GM12874 (cell line): ENCODE measurements at regions not wholly inside any gene's neighbourhood (a gene's known extent, or its start where the extent isn't known, plus 50 kb on each side); places are given as distances from the start of the nearest gene placed in this dataset.

Experiments
- TF ChIP-seq, protein P1 (sequence below): IDR thresholded peaks from 2 replicates; pipeline ENCODE4 v1.5.1; 2011; ENCODE audit warnings: low read depth, mild to moderate bottlenecking, control low read depth, low read length, moderate library complexity; ENCODE audit not compliant: insufficient read depth

DNA sequence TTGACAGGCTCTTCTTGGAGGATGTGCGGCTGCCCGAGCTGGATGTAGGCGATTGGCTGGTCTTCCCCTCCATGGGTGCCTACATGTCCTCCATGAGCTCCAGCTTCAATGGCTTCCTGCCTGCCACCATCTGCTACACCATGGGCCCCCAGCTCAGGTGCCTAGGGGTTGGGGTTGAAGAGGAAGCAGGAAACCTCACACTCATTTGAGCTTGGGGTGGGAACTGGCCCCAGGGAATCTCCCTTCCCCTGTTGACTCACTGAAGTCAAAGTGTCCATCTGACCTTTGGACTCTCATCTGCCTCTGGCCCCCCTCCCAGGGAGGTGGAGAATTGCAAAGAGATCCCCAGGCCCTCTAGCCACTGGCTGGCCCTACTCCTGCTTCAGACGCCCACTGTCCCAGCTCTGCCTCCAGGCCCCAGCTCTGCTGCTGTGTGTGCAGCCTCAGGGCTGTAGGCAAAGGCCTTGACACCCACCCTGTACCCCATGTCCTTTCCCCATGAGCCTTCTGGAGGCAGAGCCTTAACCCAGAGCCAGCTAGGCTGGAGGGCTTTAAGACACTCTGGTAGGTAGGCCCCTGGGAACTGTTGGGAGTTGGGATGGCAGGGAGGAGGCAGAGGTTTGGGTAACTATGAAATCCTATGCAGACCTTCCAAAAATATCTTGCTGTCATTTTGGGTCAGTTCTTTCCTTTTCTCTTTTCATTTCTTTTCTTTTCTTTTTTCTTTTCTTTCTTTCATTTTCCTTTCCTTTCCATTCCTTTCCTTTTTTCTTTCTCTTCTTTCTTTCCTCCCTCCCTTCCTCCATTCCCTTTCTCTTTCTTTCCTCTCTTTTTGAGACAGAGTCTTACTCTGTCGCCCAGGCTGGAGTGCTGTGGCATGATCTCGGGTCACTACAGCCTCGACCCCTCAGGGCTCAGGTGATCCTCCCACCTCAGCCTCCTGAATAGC is 66.9 kb upstream of the TINAGL1 start:
- TF ChIP-seq, protein P1, sequence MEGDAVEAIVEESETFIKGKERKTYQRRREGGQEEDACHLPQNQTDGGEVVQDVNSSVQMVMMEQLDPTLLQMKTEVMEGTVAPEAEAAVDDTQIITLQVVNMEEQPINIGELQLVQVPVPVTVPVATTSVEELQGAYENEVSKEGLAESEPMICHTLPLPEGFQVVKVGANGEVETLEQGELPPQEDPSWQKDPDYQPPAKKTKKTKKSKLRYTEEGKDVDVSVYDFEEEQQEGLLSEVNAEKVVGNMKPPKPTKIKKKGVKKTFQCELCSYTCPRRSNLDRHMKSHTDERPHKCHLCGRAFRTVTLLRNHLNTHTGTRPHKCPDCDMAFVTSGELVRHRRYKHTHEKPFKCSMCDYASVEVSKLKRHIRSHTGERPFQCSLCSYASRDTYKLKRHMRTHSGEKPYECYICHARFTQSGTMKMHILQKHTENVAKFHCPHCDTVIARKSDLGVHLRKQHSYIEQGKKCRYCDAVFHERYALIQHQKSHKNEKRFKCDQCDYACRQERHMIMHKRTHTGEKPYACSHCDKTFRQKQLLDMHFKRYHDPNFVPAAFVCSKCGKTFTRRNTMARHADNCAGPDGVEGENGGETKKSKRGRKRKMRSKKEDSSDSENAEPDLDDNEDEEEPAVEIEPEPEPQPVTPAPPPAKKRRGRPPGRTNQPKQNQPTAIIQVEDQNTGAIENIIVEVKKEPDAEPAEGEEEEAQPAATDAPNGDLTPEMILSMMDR, result no peak

DNA sequence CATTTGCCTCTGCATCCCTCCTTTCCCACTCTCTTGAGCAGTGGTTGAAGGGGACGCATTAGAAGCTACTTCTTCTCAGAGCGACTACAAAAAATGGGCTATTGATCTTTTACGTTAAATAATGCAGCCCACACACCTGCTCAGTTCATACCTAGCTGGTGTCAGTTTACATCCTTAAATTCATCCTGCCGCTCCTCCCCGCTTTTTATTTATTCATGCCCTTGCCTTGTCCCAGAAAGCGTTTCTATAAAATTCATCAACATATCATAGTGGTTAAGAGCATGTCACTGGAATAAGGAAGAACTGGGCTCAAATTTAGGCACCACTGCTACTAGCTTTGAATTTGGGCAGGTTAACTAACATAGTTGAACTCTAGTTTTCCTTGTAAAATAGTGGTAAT is 66.0 kb upstream of the TINAGL1 start:
- TF ChIP-seq, protein P1, result no peak

DNA sequence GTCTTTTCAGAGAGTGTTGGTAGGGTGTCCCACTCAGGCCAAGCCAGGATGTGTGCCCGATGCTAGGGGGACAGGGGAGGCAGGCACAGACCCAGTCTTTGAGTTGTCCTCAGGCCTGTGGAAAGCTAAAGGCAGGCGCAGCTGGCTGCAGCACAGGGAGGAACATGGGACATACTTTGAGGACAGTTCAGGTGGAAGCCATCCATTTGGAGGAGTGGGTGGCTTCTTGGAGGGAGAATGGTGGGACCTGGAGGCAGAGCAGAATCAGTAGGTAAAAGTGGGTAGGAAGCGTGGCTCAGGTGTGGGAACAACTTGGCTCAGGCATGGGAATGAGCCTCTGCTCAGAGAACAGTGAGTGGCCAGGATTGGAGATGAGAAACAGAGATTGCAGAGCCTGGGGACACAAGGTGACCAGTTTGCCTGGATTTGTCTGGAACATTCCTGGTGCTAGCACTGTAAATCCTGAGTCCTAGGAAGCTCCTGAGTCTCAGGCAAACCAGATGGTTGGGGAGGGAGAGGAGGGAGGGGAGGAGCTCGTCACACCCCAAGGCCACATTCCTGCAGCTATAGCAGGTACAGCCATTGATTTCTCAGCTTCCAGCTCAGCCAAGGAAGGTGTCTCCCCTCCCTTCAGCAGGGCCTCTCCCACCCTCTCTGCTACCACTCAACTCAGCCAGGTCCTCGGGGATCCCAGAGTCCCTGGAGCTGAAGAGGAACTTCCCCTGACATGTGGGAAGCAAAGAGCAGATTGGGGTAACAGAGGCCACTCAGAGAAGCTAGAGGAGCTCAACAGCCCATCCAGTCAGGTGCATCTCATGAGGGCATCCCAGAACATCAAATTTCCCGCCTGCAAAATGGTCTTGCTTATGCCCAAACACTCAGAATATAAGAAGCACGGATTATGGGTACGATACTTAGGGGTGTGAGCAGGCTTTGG is 65.2 kb upstream of the TINAGL1 start:
- TF ChIP-seq, protein P1, result no peak

DNA sequence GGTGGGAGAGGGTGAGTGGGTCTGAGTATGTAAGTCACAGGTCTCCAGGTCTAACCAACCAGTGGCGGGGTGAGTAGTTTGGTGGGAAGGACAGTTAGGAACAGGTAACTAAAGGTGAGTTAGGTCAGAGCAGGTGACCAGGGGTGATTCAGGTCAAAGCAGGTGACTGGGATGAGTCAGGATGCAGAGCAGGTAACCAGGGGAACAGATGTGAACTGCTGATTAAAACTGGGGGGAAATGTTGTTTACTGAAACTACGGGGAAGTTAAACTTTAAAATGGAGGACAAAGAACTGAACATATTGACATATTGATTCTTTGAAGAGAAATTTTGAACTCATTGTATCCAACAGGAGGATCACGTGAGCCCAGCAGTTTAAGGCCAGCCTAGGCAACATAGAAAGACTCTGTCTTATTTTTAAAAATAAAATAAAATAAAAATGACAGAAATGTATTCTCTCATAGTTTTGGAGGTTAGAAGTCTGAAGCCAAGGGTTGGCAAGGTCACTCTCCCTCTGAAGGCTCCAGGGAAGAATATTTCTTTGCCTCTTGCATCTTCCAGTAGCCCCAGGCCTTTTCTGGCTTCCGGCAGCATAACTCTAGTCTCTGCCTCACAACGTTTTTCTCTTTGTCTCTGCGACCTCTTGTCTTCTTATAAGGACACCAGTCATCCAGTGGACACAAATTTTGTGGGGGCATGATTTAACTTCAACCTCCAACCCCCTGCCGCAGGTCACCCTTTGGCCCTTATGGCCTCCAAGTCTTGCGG is 64.3 kb upstream of the TINAGL1 start:
- TF ChIP-seq, protein P1, result no peak

DNA sequence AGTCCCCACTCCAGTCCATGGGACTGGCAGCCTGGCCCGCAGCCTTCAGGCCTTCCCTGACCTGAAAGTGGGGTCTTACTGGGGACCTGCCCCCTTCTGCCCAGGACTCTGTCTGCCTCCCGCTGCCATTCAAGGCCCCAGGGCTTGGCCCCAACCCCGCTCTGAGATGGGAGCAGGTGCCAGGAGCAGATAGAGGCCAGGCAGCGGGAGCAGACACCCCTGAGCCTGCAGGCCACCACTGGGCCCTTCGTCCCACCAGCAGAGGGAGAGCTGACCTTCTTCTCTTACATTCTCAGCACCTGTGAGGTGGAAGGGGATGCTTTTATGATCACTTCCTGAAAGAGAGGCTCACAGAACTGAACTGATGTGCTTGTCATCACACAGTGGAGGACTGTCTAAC is 62.2 kb upstream of the TINAGL1 start:
- TF ChIP-seq, protein P1, result no peak

DNA sequence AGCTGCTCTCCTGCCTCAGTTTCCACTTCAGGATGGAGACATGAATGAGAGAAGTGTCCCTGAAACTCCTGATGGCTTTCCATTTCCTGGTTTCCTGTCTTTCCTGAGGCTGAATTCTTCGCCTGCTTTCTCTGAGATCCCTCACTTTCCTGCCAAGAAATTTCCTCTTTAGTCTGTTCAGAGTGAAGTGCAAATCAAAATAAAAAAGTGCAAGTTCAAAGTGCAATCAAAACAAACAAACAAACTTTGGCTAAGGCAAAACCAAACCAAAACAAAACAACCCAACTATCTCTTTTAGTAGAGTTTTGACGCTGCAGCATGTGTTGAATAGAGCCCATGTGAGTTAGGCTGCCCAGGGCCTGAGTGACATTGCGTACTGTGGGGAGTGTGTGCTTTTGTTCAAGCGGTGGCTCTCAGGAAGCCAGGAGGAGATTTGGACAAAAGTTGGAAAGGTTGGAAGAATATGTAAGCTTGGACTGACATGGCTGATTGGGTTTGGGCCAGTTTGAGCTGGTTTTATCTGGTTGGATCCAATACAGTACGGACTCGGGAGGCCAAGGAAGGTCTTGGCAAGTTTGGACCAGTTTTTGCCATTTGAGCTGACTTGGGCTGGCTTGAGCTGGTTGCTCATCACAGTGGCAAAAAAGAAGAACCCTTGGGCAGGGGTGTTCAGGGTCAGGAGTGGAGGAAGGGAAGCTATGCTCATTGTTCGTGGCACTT is 61.1 kb upstream of the TINAGL1 start:
- TF ChIP-seq, protein P1, result no peak
